NCI-H526 treated with DMSO at 0.1 percent for 48 hours (cell line): ENCODE measurements at regions not wholly inside any gene's neighbourhood (a gene's known extent, or its start where the extent isn't known, plus 50 kb on each side); places are given as distances from the start of the nearest gene placed in this dataset.
A peak's percentile ranks its signal among the peaks of the same experiment; 100 is the strongest.

Experiments used
- DNase-seq: peaks from one replicate; lab custom pipeline; 2025; lab: John Stamatoyannopoulos, UW

GRCh38 chr1:221469476-221469875, 272.4 kb downstream of the DUSP10 start:
- DNase-seq, result no peak

- DNase-seq, result no peak
Measured at GRCh38 chr1:221470000-221470698, 271.7 kb downstream of the DUSP10 start.

DNA sequence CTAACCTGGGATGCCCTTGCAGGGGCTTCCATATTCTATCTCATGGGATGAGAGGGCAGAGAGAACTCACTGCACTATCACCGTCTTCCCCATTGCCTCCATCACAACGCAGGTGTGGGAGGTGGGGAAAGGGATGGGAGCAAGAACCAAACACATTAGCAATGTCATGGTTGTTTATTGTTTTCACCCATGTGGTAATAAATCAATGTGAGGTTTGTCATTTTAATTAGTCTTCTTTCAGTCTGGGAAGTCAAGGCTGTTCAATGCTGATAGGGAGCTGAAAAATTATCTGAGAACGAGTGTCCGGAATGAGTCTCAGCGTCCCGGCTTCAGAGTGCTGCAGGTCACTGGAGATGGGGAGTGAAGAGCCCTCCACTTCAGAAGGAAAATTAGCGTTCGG, 268.5 kb downstream of the DUSP10 start:
- no peak for DNase-seq

DNA sequence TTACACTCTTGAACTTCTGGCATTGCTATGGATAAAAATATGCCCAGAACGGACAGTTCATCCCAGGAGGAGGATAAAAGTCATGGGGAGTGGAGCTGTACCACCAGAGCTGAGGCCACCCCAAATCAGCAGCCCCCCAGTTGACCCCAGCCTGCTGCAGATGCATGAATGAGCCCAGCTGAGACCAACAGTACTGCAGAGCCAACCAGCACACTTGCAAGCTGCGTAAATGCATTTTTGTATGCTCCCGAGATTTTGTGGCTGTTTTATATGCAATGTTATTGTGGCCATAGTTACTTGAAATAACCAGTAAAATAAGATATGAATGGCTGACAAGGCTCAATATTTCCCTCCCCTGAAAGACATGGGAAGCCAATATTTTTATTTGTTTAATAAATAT, 264.6 kb downstream of the DUSP10 start:
- no peak for DNase-seq

DNA sequence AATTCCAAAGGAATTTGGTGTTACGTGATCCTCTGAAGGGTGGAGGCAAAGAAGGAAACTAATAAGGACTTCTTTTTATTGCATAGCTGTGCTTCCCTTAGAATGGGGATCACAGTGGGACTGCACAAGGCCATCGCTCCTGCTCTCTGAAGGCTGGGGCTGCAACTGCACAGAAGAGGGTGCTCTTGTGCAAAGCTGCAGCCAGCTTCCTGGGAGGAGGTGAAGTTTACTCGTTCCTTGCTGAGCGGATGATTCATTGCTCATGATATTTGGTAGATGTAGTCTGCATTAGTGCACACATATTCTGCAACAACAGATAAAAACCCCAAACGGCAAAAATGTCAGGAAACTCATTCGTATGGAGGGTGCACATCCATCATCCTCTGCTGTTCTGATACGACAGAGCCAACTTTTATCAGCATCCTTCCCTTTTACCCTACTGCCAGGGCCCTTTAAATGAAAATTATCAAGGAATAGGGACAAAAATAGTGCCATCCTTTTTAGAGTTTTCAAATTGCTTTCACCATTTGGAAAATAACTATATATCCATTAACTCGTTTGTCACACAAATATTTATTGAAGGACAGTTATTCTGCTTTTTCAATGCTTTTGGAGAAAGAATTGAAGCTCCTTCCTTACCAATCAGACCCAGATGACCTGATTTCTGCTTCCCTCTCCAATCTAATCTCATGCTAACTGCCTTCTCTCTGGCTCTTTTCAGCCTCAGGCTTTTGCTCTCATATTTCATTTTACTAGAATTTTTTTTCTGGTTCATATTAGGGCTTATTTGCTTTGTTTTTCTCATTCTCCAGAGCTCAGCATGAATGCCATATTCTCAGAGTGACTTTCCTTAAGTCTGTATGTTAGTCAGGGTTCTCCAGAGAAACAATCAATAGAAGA, 263.6 kb downstream of the DUSP10 start:
- peak; percentile 8 for DNase-seq

DNA sequence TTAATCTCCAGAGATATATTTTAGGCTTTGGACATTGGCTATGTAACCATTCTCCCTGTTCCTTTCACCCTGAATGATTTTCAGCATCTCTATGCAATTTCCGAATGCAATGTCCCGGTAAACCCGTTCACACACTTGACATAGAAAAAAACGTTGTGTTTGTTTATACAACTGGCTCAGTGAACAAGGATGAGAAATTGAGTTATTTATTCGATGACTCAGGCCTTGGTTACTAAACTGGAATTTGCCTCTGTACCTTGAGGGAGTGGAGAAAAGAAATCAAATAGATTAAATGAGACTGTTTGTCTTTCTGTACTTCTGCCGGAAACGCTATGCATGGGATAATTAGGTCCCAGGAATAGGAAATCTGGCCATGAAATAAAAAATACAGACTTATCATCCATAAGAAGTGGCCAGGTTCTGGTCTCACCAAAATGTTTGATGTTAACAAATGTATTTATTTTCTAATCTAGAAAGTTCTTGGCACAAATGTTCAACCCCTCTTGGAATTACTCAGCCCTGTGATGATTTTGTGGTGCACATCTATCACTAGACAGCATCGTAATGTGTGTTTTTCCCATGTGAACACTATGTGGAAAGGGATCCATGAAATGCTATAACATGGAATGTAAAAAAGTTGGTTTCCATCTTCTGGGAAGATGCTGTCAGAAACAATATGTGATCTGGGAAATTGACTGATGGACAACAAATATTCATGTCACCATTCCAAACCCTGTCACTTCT, 253.9 kb downstream of the DUSP10 start:
- no peak for DNase-seq

GRCh38 chr1:221488550-221488949, 253.3 kb downstream of the DUSP10 start:
- no peak for DNase-seq

- DNase-seq, result no peak
Measured at GRCh38 chr1:221494670-221495069, 247.2 kb downstream of the DUSP10 start.

GRCh38 chr1:221497046-221497445, 244.8 kb downstream of the DUSP10 start:
- DNase-seq, result no peak

GRCh38 chr1:221503268-221503667, 238.6 kb downstream of the DUSP10 start:
- no peak for DNase-seq

DNA sequence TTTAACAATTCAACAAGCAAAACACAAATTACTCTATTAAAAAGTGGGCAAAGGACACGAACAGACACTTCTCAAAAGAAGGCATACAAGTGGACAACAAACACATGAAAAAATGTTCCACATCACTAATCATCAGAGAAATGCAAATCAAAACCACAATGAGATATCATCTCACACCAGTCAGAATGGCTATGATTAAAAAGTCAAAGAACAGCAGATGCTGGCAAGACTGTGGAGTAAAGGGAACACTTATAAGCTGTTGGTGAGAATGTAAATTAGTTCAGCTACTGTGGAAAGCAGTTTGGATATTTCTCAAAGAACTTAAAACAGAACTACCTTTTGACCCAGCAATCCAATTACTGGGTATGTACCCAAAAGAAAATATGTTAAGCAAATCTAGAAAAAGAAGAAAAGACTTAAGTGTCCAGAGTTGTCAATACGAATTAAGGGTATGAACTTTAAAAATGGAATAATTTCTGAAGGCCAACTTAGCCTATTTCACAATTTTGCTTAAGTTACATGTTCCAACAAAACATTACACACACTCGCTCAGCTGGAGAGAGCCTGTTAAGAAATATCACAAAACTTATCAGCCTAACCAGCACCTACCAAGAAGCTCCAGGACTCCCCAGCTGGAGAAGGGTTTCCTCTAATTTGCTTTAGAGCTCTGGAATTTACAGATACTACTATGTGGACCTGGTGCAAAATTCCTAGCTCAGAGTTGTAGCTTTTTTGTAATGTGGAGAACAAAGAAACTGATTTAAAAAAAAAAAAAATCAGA, 232.1 kb downstream of the DUSP10 start:
- peak; percentile 56 for DNase-seq

GRCh38 chr1:221510793-221511503, 230.9 kb downstream of the DUSP10 start:
- DNase-seq, result peak; percentile 3

DNA sequence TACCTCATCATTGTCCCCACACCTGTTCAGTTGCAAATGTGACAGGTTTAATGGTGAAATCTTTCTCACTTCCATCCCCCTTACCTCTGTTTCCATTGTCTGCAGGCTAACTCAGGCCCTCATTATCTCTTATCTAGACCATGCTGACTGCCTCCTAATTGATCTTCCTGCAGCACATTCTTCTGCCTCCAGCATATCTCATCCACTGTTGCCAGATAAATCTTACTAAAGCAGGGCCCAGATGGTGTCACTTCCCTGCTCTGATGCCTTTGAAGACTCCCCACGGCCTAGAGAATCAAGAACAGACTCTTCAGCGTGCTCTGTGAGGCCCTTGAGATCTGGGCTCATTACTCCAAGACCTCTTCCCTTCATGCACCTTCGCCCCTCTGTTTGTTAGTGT, 230.1 kb downstream of the DUSP10 start:
- DNase-seq, result peak; percentile 4

DNA sequence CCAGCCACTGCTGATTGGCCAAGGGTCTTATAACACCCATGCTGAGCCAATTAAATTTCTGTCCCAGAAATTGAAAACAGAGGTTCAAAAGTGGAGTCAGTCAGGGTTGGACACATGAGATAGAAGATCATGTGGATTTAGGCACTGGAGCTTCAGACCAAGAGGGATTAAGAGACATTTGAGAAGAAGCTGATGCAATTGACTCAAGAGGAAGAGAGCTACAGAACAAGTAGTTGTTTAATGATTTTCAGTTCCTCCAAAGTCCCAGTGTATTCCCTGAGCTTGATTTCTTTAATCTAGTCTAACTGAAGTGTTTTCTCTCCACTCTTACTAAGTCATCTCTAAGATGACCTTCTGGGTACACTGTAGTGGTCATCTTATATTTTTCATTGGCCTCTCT, 227.1 kb downstream of the DUSP10 start:
- DNase-seq, result no peak

DNA sequence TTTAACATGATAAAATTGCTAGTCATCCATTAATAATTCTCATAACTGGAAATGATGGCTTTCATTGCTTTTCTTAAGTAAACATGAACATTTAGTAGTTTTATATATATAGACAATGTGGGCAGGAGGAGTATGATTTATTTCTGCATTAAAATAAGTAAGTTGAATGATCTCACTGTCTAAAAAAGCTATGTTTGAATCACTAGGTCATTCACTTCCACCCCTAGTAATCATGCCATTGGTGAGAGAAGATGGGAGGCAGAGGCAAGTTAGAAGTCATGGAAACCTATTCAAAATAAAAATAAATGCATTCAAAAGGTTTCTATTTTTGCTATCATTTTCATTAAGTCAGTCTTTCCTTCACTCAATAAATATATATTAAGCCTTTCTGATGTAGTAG, 226.4 kb downstream of the DUSP10 start:
- no peak for DNase-seq

DNA sequence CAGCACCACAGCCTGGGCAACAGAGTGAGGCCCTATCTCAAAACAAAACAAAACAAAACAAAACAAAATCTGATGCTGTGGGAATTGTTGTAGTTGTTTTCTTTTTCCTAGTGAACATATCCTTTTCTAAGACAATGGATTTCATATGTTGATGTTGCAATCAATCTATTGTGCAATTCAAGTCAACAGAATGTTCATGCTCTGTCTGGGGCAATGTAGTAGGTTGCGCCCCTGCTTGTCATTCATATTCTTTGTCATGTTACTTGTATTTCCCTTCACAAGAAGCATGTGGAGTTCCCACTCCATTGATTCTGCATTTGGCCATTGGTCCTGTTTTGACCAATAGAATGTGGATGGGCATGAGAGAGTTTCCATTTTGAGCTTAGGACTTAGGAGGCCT, 223.9 kb downstream of the DUSP10 start:
- no peak for DNase-seq

DNA sequence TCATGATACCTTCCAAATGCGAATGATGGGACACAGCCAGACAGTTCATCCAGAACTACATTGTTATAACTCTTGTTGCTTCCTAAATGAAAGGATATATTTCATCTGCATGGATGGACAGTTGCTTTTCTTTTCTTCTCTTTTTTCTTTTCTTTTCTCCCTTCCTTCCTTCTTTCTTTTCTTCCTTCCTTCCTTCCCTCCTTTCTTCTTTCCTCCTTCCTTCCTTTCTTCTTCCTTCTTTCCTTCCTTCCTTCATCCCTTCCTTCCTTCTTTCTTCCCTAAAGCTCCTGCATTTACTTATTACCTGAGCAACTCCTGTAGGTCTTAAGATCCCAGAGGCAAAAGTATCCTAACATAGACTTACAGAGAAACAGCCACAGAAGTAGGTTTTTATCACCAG, 221.6 kb downstream of the DUSP10 start:
- no peak for DNase-seq

DNA sequence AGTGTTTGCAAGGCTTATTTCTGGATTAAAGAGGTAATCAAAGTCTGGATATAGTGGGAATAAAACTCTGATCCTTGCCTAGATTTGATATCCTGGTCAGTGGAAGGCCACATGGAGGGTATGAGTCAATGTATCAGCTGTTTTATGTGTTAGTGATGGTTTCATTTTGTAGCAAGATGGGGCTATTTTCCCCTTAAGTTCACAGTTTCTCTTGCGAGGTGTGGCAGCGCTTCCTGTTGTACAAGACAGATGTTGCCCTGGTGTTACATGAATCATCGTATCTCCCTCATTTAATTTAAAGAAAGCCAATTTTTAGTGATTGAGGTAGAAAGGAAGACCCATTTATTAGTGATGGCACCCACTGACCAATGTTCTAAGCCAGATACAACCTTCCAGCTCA, 220.2 kb downstream of the DUSP10 start:
- DNase-seq, result no peak

- DNase-seq, result no peak
Measured at GRCh38 chr1:221522529-221522940, 219.4 kb downstream of the DUSP10 start.

DNA sequence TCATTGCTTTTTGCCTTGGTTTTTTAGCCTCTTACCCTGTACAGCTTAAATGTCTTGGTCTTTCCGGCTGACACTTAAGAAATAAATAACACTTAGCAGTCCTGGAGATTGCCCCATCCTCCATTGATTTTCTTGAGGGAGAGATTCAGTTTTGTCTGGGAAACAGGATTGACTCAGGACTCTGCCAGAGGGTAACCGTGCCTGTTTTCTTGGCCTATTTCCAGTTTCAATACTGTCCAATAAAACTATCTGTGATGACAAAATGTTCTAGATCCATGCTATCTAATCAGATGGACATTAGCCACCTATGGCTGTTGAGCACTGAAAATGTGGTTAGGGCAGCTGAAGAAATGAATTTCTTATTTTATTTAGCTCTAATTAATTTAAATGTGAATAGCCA, 216.1 kb downstream of the DUSP10 start:
- DNase-seq, result no peak

DNA sequence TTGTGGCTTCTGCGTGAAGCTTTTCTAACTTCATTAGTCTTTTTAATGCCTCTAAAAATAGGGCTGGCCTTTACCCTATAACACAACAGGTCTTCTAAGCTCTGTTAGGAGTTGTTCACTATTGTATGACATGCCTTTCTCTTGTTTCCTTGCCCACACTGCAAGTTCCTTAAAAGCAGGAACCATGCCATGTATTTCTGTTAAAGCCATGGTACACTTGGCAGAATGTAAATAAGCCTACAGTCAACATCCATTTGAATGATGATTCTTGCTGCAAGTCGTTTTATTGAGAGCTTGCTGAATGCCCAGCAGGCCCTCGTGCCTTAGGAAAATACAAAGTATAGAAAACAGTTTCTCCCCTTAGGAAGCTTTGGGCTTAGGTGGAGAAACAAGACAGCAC, 214.6 kb downstream of the DUSP10 start:
- DNase-seq, result peak; percentile 3
